ENCODE measurements at regions not wholly inside any gene's neighbourhood (a gene's known extent, or its start where the extent isn't known, plus 50 kb on each side); places are given as distances from the start of the nearest gene placed in this dataset.

GRCh38 chr4:136873555-136873954 lies 658.7 kb downstream of the PCDH18 start:
- no peaks in the 10 kb centered on the region for H3K36me3 ChIP-seq
- no peak for DNase-seq (ENCODE audit: extremely low spot score in 2 of 2)
- no peaks in the 10 kb centered on the region for H3K27me3 ChIP-seq
- TF ChIP-seq POLR2A (IDR thresholded peaks at IDR 0.05) (no peak), POLR2AphosphoS5 (IDR thresholded peaks at IDR 0.05; ENCODE audit: insufficient read depth in 1 of 2, low read depth in 1 of 2) (no peak), CTCF (IDR thresholded peaks at IDR 0.05) (no peak)
- intact Hi-C loops (cut with DNase I), result no loop called here
- H3K4me3 ChIP-seq, result no peak overlapping the region
- no peaks in the 10 kb centered on the region for H3K9me3 ChIP-seq
- no peak overlapping the region for H3K27ac ChIP-seq
- H3K4me1 ChIP-seq, result no peaks in the 10 kb centered on the region

GRCh38 chr4:136867465-136867864 lies 664.8 kb downstream of the PCDH18 start:
- Histone ChIP-seq H3K4me1 (no peaks in the 10 kb centered on the region), H3K27me3 (no peaks in the 10 kb centered on the region), H3K9me3 (no peaks in the 10 kb centered on the region), H3K36me3 (no peaks in the 10 kb centered on the region), H3K27ac (no peak overlapping the region), H3K4me3 (no peak overlapping the region)
- no peak for DNase-seq (ENCODE audit: extremely low spot score in 2 of 2)
- intact Hi-C loops (cut with DNase I), result no loop called here
- TF ChIP-seq POLR2AphosphoS5 (IDR thresholded peaks at IDR 0.05; ENCODE audit: insufficient read depth in 1 of 2, low read depth in 1 of 2) (no peak), POLR2A (IDR thresholded peaks at IDR 0.05) (no peak), CTCF (IDR thresholded peaks at IDR 0.05) (no peak)

GRCh38 chr4:136865526-136865925 lies 666.8 kb downstream of the PCDH18 start:
- no peak for DNase-seq (ENCODE audit: extremely low spot score in 2 of 2)
- Histone ChIP-seq H3K27me3 (no peaks in the 10 kb centered on the region), H3K4me3 (no peak overlapping the region), H3K4me1 (no peaks in the 10 kb centered on the region), H3K27ac (no peak overlapping the region), H3K9me3 (no peaks in the 10 kb centered on the region), H3K36me3 (no peaks in the 10 kb centered on the region)
- intact Hi-C loops (cut with DNase I), result no loop called here
- no peak for TF ChIP-seq CTCF (IDR thresholded peaks at IDR 0.05)
- TF ChIP-seq POLR2A (IDR thresholded peaks at IDR 0.05), result no peak
- TF ChIP-seq POLR2AphosphoS5 (IDR thresholded peaks at IDR 0.05; ENCODE audit: insufficient read depth in 1 of 2, low read depth in 1 of 2), result no peak

- H3K36me3 ChIP-seq, result no peaks in the 10 kb centered on the region
- no peaks in the 10 kb centered on the region for H3K9me3 ChIP-seq
- no peaks in the 10 kb centered on the region for H3K4me1 ChIP-seq
- intact Hi-C loops (cut with DNase I), result no loop called here
- no peak overlapping the region for H3K4me3 ChIP-seq
- no peaks in the 10 kb centered on the region for H3K27me3 ChIP-seq
- DNase-seq (ENCODE audit: extremely low spot score in 2 of 2), result no peak
- no peak overlapping the region for H3K27ac ChIP-seq
- TF ChIP-seq POLR2AphosphoS5 (IDR thresholded peaks at IDR 0.05; ENCODE audit: insufficient read depth in 1 of 2, low read depth in 1 of 2), result no peak
- no peak for TF ChIP-seq POLR2A (IDR thresholded peaks at IDR 0.05)
- peak in 2 of 3 experiments; percentile 52 to 57 for TF ChIP-seq CTCF (IDR thresholded peaks at IDR 0.05)
Observed at GRCh38 chr4:136864604-136865185, 667.6 kb downstream of the PCDH18 start.

GRCh38 chr4:136863756-136864155 lies 668.5 kb downstream of the PCDH18 start:
- Histone ChIP-seq H3K27me3 (no peaks in the 10 kb centered on the region), H3K4me1 (no peaks in the 10 kb centered on the region), H3K27ac (no peak overlapping the region), H3K4me3 (no peak overlapping the region), H3K36me3 (no peaks in the 10 kb centered on the region), H3K9me3 (no peaks in the 10 kb centered on the region)
- no peak for DNase-seq (ENCODE audit: extremely low spot score in 2 of 2)
- intact Hi-C loops (cut with DNase I), result no loop called here
- TF ChIP-seq CTCF (IDR thresholded peaks at IDR 0.05) (no peak), POLR2AphosphoS5 (IDR thresholded peaks at IDR 0.05; ENCODE audit: insufficient read depth in 1 of 2, low read depth in 1 of 2) (no peak), POLR2A (IDR thresholded peaks at IDR 0.05) (no peak)

Data from vagina (tissue), 2 donors.